ENCODE measurements at regions not wholly inside any gene's neighbourhood (a gene's known extent, or its start where the extent isn't known, plus 50 kb on each side); places are given as distances from the start of the nearest gene placed in this dataset.

GRCh38 chr4:12778706-12779105 is 705.4 kb downstream of the RAB28 start:
- Histone ChIP-seq H3K27me3 (ENCODE audit: control insufficient read depth, extremely low read depth, insufficient read depth, low read length) (no peaks in the 10 kb centered on the region), H3K4me2 (ENCODE audit: control insufficient read depth, extremely low read depth, insufficient read depth, low read depth, low read length) (no peak overlapping the region), H3K79me2 (ENCODE audit: control insufficient read depth, insufficient read depth, low read length) (no peaks in the 10 kb centered on the region), H3K36me3 (ENCODE audit: control insufficient read depth in 2 of 2, extremely low read depth in 1 of 2, insufficient read depth in 2 of 2, low read length in 2 of 2) (no peaks in the 10 kb centered on the region), H3K4me3 (ENCODE audit: control insufficient read depth in 2 of 3, extremely low read depth in 1 of 3, insufficient read depth in 2 of 3, low read depth in 1 of 3, low read length in 3 of 3) (no peak overlapping the region), H4K20me1 (ENCODE audit: control insufficient read depth, extremely low read depth, insufficient read depth, low read length) (no peaks in the 10 kb centered on the region), H3K27ac (ENCODE audit: control insufficient read depth, insufficient read depth, low read length) (no peak overlapping the region), H3K9me1 (ENCODE audit: control insufficient read depth, extremely low read depth, insufficient read depth, low read length) (no peaks in the 10 kb centered on the region), H3K9me3 (ENCODE audit: control insufficient read depth, low read depth, low read length) (no peaks in the 10 kb centered on the region), H3K4me1 (ENCODE audit: control insufficient read depth, extremely low read depth, insufficient read depth, low read length) (no peaks in the 10 kb centered on the region), H2AFZ (ENCODE audit: control insufficient read depth, low read length) (no peak overlapping the region), H3K9ac (ENCODE audit: control insufficient read depth, extremely low read depth, insufficient read depth, low read length) (no peak overlapping the region)
- FAIRE-seq (no peak), DNase-seq (ENCODE audit: low read depth, low spot score) (no peak)
- no peak for TF ChIP-seq EZH2 (IDR thresholded peaks at IDR 0.05; ENCODE audit: low read length)
- TF ChIP-seq, protein P1, sequence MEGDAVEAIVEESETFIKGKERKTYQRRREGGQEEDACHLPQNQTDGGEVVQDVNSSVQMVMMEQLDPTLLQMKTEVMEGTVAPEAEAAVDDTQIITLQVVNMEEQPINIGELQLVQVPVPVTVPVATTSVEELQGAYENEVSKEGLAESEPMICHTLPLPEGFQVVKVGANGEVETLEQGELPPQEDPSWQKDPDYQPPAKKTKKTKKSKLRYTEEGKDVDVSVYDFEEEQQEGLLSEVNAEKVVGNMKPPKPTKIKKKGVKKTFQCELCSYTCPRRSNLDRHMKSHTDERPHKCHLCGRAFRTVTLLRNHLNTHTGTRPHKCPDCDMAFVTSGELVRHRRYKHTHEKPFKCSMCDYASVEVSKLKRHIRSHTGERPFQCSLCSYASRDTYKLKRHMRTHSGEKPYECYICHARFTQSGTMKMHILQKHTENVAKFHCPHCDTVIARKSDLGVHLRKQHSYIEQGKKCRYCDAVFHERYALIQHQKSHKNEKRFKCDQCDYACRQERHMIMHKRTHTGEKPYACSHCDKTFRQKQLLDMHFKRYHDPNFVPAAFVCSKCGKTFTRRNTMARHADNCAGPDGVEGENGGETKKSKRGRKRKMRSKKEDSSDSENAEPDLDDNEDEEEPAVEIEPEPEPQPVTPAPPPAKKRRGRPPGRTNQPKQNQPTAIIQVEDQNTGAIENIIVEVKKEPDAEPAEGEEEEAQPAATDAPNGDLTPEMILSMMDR (optimal IDR thresholded peaks at IDR 0.05 in 1 of 3, IDR thresholded peaks at IDR 0.05 in 1 of 3, conservative IDR thresholded peaks at IDR 0.05 in 1 of 3; ENCODE audit: extremely low read depth in 1 of 3, insufficient read depth in 2 of 3, low read length in 3 of 3), result no peak
- dilution Hi-C loops (cut with MboI; ENCODE audit: extremely low pct_ligation_motif_present, low sequenced_read_pairs), result no loop called here

GRCh38 chr4:12778191-12778590 is 705.9 kb downstream of the RAB28 start:
- H3K27ac ChIP-seq (ENCODE audit: control insufficient read depth, insufficient read depth, low read length), result no peak overlapping the region
- no peaks in the 10 kb centered on the region for H3K4me1 ChIP-seq (ENCODE audit: control insufficient read depth, extremely low read depth, insufficient read depth, low read length)
- TF ChIP-seq, protein P1 (optimal IDR thresholded peaks at IDR 0.05 in 1 of 3, IDR thresholded peaks at IDR 0.05 in 1 of 3, conservative IDR thresholded peaks at IDR 0.05 in 1 of 3; ENCODE audit: extremely low read depth in 1 of 3, insufficient read depth in 2 of 3, low read length in 3 of 3), result no peak
- H3K4me2 ChIP-seq (ENCODE audit: control insufficient read depth, extremely low read depth, insufficient read depth, low read depth, low read length), result no peak overlapping the region
- no peak overlapping the region for H3K4me3 ChIP-seq (ENCODE audit: control insufficient read depth in 2 of 3, extremely low read depth in 1 of 3, insufficient read depth in 2 of 3, low read depth in 1 of 3, low read length in 3 of 3)
- H3K27me3 ChIP-seq (ENCODE audit: control insufficient read depth, extremely low read depth, insufficient read depth, low read length), result no peaks in the 10 kb centered on the region
- no peak overlapping the region for H3K9ac ChIP-seq (ENCODE audit: control insufficient read depth, extremely low read depth, insufficient read depth, low read length)
- H3K79me2 ChIP-seq (ENCODE audit: control insufficient read depth, insufficient read depth, low read length), result no peaks in the 10 kb centered on the region
- H4K20me1 ChIP-seq (ENCODE audit: control insufficient read depth, extremely low read depth, insufficient read depth, low read length), result no peaks in the 10 kb centered on the region
- H3K36me3 ChIP-seq (ENCODE audit: control insufficient read depth in 2 of 2, extremely low read depth in 1 of 2, insufficient read depth in 2 of 2, low read length in 2 of 2), result no peaks in the 10 kb centered on the region
- no peaks in the 10 kb centered on the region for H3K9me1 ChIP-seq (ENCODE audit: control insufficient read depth, extremely low read depth, insufficient read depth, low read length)
- dilution Hi-C loops (cut with MboI; ENCODE audit: extremely low pct_ligation_motif_present, low sequenced_read_pairs), result no loop called here
- no peaks in the 10 kb centered on the region for H3K9me3 ChIP-seq (ENCODE audit: control insufficient read depth, low read depth, low read length)
- FAIRE-seq (no peak), DNase-seq (ENCODE audit: low read depth, low spot score) (no peak)
- H2AFZ ChIP-seq (ENCODE audit: control insufficient read depth, low read length), result no peak overlapping the region

Data from keratinocyte (primary cell).